ENCODE measurements at regions not wholly inside any gene's neighbourhood (a gene's known extent, or its start where the extent isn't known, plus 50 kb on each side); places are given as distances from the start of the nearest gene placed in this dataset.

DNA sequence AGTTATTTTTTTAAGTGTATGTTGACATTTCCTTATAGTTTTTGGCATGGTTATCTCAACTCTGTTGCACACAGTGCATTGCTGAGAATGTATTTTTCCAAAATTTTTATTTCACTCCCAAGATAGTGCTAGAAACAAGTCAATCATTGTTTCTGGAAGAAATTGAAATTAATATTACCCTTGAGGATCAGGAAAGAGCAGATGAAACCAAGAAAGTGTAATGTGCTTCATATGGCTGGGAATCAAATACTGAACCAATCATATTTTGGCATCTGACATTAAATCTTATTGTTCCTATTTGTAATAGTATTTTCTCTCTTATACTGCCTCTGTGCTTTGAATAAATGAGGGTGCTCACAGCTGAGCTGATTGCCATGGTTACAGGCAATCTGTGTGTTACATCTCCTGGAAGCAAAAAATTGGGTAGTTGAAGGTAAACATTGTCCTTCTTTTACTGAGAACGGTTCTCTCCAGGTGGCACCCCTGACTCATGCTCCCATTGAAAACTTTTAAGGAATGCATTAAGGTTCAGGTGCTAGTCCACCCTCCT is 358.2 kb upstream of the NR3C2 start:
- H3K36me3 ChIP-seq (ENCODE audit: control insufficient read depth, insufficient read depth, low read length), result no peaks in the 10 kb centered on the region
- no peak overlapping the region for H3K4me2 ChIP-seq (ENCODE audit: extremely low read depth, insufficient read depth, low read length)
- H3K27me3 ChIP-seq (ENCODE audit: control insufficient read depth, insufficient read depth, low read length), result no peaks in the 10 kb centered on the region
- no peak overlapping the region for H3K9ac ChIP-seq (ENCODE audit: insufficient read depth, low read length)
- no peak overlapping the region for H3K4me3 ChIP-seq (replicated peaks in 1 of 4; ENCODE audit: control extremely low read depth in 1 of 4, insufficient read depth in 1 of 4, low read depth in 3 of 4, low read length in 4 of 4)
- no peak overlapping the region for H3K27ac ChIP-seq (ENCODE audit: insufficient read depth, low read length)
- no peak overlapping the region for H2AFZ ChIP-seq (ENCODE audit: low read length)
- no peaks in the 10 kb centered on the region for H3K4me1 ChIP-seq (ENCODE audit: control insufficient read depth, extremely low read depth, insufficient read depth, low read length)
- no peak for DNase-seq (ENCODE audit: low read depth in 2 of 2)
- H3K9me3 ChIP-seq (ENCODE audit: control insufficient read depth, insufficient read depth, low read depth, low read length), result no peaks in the 10 kb centered on the region
- TF ChIP-seq, protein P1, sequence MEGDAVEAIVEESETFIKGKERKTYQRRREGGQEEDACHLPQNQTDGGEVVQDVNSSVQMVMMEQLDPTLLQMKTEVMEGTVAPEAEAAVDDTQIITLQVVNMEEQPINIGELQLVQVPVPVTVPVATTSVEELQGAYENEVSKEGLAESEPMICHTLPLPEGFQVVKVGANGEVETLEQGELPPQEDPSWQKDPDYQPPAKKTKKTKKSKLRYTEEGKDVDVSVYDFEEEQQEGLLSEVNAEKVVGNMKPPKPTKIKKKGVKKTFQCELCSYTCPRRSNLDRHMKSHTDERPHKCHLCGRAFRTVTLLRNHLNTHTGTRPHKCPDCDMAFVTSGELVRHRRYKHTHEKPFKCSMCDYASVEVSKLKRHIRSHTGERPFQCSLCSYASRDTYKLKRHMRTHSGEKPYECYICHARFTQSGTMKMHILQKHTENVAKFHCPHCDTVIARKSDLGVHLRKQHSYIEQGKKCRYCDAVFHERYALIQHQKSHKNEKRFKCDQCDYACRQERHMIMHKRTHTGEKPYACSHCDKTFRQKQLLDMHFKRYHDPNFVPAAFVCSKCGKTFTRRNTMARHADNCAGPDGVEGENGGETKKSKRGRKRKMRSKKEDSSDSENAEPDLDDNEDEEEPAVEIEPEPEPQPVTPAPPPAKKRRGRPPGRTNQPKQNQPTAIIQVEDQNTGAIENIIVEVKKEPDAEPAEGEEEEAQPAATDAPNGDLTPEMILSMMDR (conservative IDR thresholded peaks at IDR 0.05 in 1 of 2, IDR thresholded peaks at IDR 0.05 in 1 of 2; ENCODE audit: low read depth in 1 of 2, low read length in 2 of 2), result no peak
- no peak for TF ChIP-seq EZH2 (IDR thresholded peaks at IDR 0.05; ENCODE audit: low read length, missing control alignments)
- H4K20me1 ChIP-seq (ENCODE audit: control insufficient read depth, extremely low read depth, insufficient read depth, low read length), result no peaks in the 10 kb centered on the region
- H3K79me2 ChIP-seq (ENCODE audit: control insufficient read depth, insufficient read depth, low read length), result no peaks in the 10 kb centered on the region

DNA sequence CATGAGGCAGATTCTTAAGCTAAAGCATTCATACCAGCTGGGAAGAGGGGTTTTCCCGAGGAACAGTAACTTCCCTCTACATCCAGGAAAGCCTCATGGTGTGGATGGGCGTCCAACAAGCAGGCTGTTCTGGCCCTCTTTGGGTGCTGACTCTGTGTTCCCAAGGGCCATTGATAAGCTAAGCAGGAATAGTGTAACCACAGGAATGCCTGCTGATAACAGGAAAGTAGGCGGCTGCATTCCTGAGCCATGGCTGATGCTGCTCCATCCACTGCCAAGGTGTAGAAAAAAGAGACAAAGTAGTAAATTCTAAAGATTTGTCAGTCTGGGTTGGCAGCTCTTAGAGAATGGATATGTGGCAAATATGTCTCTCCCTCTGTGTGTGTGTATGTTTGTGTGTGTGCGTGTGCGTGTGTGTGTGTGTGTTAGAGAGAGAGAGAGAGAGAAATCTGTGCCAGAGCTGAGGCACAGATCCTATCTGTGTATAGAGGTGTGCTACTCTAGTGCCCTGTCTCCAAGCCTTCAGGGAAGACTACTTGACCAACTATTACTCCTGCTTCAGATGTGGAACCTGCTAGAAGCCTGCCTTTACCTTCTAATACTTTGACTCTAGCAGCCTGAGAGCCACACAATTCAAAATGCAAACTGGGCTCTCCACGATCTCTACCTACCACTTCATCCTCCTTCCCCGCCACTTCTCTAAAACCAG is 353.1 kb upstream of the NR3C2 start:
- no peaks in the 10 kb centered on the region for H3K36me3 ChIP-seq (ENCODE audit: control insufficient read depth, insufficient read depth, low read length)
- H3K4me1 ChIP-seq (ENCODE audit: control insufficient read depth, extremely low read depth, insufficient read depth, low read length), result no peaks in the 10 kb centered on the region
- DNase-seq (ENCODE audit: low read depth in 2 of 2), result peak in 1 of 2 donors; percentile 92
- H2AFZ ChIP-seq (ENCODE audit: low read length), result no peak overlapping the region
- no peaks in the 10 kb centered on the region for H3K9me3 ChIP-seq (ENCODE audit: control insufficient read depth, insufficient read depth, low read depth, low read length)
- no peaks in the 10 kb centered on the region for H3K79me2 ChIP-seq (ENCODE audit: control insufficient read depth, insufficient read depth, low read length)
- no peak overlapping the region for H3K9ac ChIP-seq (ENCODE audit: insufficient read depth, low read length)
- H3K4me2 ChIP-seq (ENCODE audit: extremely low read depth, insufficient read depth, low read length), result no peak overlapping the region
- TF ChIP-seq, protein P1 (conservative IDR thresholded peaks at IDR 0.05 in 1 of 2, IDR thresholded peaks at IDR 0.05 in 1 of 2; ENCODE audit: low read depth in 1 of 2, low read length in 2 of 2), result no peak
- no peak for TF ChIP-seq EZH2 (IDR thresholded peaks at IDR 0.05; ENCODE audit: low read length, missing control alignments)
- no peaks in the 10 kb centered on the region for H3K27me3 ChIP-seq (ENCODE audit: control insufficient read depth, insufficient read depth, low read length)
- H3K4me3 ChIP-seq (replicated peaks in 1 of 4; ENCODE audit: control extremely low read depth in 1 of 4, insufficient read depth in 1 of 4, low read depth in 3 of 4, low read length in 4 of 4), result no peak overlapping the region
- no peak overlapping the region for H3K27ac ChIP-seq (ENCODE audit: insufficient read depth, low read length)
- no peaks in the 10 kb centered on the region for H4K20me1 ChIP-seq (ENCODE audit: control insufficient read depth, extremely low read depth, insufficient read depth, low read length)

DNA sequence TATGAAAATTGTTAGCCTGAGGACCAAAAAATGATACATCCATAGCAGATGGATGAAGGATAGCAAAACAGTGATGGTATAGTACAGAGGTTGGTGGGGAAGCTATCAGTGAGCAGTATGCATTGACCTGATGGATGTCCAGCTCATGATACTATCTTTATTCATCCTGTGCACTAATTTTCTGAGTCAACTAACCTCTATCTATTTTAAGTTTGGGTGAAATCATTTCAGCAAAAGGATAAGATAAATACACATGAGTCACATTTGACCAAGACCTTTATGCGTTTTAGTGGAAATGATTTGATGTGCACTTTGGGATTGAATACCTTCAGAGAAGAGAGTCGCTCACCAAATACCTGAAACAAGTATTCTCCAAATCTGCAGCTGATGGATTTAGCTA is 351.0 kb upstream of the NR3C2 start:
- DNase-seq (ENCODE audit: low read depth in 2 of 2), result peak in 1 of 2 donors; percentile 25
- Histone ChIP-seq H4K20me1 (ENCODE audit: control insufficient read depth, extremely low read depth, insufficient read depth, low read length) (no peaks in the 10 kb centered on the region), H3K27ac (ENCODE audit: insufficient read depth, low read length) (no peak overlapping the region), H3K27me3 (ENCODE audit: control insufficient read depth, insufficient read depth, low read length) (no peaks in the 10 kb centered on the region), H3K79me2 (ENCODE audit: control insufficient read depth, insufficient read depth, low read length) (no peaks in the 10 kb centered on the region), H3K36me3 (ENCODE audit: control insufficient read depth, insufficient read depth, low read length) (no peaks in the 10 kb centered on the region), H2AFZ (ENCODE audit: low read length) (no peak overlapping the region), H3K4me2 (ENCODE audit: extremely low read depth, insufficient read depth, low read length) (no peak overlapping the region), H3K4me3 (replicated peaks in 1 of 4; ENCODE audit: control extremely low read depth in 1 of 4, insufficient read depth in 1 of 4, low read depth in 3 of 4, low read length in 4 of 4) (no peak overlapping the region), H3K9me3 (ENCODE audit: control insufficient read depth, insufficient read depth, low read depth, low read length) (no peaks in the 10 kb centered on the region), H3K4me1 (ENCODE audit: control insufficient read depth, extremely low read depth, insufficient read depth, low read length) (no peaks in the 10 kb centered on the region), H3K9ac (ENCODE audit: insufficient read depth, low read length) (no peak overlapping the region)
- no peak for TF ChIP-seq EZH2 (IDR thresholded peaks at IDR 0.05; ENCODE audit: low read length, missing control alignments)
- TF ChIP-seq, protein P1 (conservative IDR thresholded peaks at IDR 0.05 in 1 of 2, IDR thresholded peaks at IDR 0.05 in 1 of 2; ENCODE audit: low read depth in 1 of 2, low read length in 2 of 2), result no peak
